NCI-H146 treated with DMSO at 0.1 percent for 48 hours (cell line): ENCODE measurements at regions not wholly inside any gene's neighbourhood (a gene's known extent, or its start where the extent isn't known, plus 50 kb on each side); places are given as distances from the start of the nearest gene placed in this dataset.
A peak's percentile ranks its signal among the peaks of the same experiment; 100 is the strongest.

ENCODE experiments used
- DNase-seq: peaks from one replicate; lab custom pipeline; 2025; ENCODE audit not compliant: unreplicated experiment; lab: John Stamatoyannopoulos, UW

DNA sequence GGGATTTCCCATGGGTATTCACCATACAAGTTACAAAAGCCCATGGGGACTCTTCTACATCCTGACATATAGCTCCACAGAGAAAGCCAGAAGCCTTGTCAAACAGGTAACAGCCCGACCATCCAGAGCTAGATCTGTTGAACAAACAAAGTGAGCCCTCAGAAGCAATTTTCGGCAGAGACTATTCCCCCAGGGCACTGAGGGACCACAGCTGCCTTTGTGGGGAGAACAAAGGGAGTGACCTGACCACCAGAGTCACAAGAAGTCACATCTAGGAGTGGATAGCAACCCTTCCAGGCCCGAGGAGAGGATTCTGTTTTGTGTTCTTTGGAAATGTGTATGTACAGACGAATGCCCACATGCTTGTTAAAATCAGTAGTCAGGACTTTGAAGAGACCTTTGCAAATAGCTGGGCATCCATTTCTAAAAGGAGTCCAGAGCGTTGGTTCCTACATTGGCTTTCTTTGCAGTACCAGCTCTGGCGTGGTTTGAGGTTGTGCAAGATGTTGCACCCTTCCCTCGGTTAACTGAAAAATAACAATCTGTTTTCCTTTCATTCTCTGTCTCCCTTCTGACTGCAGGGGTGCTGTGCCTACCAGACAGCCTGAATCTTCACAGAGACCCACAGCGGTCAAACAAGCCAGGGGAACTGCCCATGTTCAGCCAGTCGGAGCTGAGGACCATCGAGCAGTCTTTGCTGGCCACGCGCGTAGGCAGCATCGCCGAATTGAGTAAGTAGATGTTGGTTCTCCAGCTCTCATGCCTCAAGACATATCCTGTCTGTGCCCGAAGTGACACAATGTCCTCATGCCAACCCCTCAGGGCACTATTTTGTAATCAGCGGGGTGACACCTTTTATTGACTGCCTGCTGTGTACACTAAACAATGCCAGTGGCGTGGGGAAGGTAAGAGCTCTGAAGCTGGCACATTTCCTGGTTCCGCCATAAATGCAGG lies 165.4 kb upstream of the PWP1 start:
- DNase-seq: peak; percentile 78

DNA sequence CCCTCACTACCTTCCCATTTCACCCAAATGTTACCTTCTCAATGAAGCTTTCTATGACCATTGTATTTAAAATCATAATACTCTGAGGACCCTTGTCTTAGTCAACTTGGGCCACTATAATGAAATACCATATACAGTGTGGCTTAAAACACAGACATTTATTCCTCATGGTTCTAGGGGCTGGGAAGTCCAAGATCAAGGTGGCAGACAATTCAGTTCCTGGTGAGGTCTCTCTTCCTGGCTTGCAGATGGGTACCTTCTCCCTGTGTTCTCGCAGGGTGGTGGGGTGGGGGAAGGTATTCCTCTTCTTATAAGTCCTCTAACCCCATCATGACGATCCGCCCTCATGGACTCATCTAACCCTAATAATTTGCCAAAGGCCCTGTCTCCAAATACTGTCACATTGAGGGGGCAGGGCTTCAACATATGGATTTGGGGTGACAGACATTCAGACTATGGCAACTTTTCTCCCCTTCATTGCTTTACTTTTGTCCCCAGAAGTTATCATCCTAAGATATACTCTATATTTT lies 163.7 kb upstream of the PWP1 start:
- no peak for DNase-seq

DNA sequence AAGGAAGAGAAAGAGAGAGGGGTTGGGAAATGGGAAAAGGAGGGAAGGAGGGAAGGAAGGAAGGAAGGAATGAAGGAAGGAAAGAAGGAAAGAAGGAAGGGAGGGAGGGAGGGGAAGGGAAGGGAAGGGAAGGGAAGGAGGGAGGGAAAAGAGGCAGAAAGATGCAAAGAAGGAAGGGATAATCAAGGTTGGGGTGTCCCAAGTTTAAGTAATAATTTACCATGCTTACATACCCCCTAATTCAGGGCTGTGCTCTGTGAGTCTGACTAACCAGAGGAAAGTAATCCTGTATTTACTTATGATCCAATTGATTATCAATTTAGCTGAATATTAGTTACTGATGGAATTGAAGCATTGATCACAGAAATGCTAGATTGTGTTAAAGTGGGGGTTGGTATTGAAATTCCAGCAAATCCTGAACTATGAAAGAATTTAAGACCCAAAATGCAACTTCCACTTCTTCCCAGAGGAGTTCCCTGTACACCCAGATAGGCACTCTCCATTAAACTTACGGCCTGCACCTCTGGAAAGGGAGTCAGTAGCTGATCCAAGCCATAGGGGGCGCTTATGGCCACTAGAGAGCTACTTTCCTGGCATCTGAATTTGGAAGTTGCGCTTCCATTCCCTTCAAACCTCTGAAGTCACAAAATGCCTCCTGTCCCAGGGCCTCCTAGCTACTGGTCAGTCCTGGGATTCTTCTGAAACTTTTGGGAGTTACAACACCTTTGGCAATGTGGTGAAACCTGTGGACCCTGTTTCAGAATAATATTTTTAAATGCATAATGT lies 162.7 kb upstream of the PWP1 start:
- DNase-seq: peak; percentile 11

DNA sequence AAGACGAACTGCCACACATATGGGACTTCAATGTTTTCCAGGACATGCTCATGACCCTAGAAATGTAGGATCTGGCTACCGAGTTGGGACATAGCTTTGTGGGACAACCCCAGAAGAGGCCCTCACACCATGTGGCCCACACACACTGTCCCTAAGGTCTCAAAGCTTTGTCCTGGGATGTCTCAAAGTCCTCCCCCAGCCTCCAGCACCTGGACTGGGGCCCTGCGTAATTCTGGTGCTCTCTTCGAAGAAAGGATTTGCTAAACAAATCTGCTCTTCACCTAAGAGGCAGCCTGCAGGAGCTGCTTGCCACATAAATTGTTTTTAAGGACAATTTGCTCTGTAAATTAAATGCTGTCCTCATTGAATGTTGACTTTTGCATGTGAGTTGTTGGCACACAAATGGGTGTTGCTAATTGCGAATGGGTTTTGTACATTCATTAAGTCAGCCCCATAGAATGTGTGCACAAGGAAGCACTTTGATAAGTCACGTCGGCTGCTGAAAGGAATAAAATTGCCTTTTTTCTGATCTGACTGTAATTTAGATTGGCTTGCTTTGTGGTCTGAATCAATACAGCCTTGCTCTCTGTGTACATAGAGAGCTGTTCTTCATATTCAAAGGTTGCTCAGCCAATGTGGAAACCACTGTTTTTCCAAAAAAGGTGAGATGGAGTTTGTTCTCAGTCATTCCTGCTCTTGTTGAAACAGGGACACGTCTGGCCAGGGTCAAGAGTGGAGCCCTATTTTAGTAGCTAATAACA lies 161.6 kb upstream of the PWP1 start:
- peak; percentile 96 for DNase-seq

DNA sequence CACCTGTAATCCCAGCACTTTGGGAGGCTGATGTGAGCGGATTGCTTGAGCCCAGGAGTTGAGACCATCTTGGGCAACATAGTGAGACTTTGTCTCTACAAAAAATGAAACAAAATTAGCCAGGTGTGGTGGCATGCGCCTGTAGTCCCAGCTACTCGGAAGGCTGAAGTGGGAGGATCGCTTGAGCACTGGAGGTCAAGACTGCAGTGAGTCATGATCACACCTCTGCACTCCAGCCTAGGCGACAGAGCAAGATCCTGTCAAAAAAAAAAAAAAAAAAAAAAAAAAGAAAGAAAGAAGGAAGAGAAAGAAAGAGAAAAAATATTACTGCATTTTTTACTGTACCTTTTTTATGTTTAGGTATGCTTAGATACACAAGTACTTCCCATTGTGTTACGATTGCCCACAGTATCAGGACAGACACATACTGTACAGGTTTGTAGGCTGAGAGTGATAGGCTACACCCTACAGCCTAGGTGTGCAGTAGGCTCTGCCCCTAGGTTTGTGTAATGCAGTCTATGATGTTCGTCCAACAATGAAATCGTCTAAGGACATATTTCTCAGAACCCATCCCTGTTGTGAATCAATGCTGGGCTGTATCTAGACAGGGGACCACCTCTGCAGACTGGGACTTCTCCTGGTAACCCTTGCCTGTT lies 160.4 kb upstream of the PWP1 start:
- no peak for DNase-seq

DNA sequence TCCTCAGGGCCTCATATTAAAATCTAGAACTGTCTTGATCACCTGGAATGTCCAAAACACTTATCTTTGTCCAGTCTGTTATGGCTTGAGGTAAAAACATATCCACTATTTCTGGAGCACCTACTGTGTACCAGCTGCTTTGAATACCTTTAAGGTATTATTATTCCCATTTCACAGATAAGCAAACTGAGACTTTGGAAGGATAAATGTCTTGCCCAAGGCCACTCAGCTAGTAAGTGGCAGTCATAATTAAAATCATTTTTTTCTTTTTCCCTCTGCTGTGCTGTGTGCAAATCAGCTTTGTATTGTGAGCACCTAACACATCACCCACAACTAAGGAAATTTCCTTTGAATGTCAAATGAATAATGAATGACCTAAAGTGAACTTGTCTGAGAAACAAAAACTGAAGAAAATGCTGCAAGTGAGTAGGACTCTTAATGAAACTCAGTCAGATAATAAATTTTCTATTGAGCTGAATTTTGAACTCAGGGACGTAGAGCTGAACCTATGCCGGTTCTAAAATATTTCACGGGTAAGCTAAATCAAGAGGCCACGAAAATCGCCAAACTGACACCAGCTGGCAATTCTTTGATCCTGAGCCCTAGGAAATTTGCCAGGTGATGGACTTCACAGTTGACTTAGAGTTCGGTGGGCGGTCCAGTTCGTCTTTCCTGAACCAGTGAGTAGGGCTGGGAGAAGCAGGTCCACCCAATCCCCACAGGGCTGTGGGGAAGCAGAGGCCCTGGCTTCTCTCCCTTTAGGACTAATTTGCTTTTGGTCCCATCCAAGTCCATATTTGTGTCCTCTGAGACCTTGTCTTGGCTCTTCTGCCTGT lies 159.7 kb upstream of the PWP1 start:
- no peak for DNase-seq

DNA sequence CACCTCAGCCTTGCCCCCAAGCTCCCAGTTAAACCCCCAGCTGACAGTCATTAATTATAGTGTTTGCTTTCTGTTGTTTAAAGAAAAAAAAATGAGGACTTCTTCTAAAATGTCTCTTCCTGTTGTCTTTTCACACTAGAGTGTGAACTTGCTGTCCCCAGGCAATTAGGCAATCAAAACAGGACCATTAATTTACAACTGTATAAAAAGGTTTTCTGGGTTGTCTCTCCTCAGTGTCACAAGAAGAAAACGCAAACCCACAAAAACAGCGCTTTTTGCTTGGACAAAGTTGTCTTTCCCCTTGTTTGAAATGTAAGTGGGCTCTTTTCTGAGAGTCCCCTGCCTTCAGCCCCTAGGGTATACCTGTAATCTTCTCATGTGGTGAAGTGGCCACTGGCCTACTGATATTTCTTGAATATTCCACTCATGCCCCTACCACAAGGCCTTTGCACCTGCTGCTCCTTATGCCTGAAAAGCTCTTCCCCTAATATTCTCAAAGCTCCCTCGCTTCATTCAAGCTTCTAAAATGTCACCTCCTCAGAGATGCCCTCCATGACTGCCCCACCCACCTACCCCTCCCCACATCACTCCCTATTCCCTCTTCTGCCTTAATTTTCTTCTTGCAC lies 158.9 kb upstream of the PWP1 start:
- peak; percentile 34 for DNase-seq

DNA sequence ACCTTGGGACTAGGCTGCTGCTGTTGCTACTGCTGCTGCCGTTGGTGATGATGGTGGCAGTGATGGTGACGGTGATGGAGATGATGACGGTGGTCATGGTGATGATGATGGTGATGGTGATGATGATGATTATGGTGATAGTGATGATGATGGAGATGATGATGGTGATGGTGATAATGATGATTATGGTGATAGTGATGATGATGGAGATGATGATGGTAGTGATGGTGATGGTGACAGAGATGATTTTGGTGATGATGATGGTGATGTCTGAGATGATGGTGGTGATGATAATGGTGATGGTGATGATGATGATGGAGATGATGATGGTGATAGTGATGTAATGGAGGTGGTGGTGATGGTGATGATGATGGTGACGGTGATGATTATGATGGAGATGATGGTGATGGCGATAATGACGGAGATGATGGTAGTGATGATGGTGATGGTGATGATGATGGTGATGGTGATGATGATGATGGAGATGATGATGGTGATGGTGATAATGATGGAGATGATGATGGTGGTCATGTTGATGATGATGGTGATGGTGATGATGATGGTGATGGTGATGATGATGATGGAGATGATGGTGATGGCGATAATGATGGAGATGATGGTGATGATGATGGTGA lies 156.8 kb upstream of the PWP1 start:
- no peak for DNase-seq

DNA sequence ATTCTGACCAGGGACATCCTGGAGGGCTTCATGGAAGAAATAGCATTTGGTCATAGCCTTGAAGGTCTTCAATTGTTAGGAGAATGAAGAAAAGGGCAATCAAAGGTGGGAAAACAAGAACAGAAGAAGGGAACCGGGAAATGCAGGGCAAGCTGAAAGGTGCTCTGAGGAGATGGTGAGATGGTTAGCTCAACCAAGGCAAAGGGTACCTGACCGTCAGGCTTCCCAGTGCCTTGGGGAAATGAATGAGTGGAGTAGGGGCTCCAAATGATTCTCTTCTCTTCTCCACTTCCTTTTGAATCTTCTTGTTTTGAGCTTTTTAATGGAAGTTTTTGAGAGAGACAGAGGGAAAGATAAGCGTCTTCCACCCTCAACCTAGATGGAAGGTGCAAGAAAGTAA lies 155.6 kb upstream of the PWP1 start:
- DNase-seq: no peak

DNA sequence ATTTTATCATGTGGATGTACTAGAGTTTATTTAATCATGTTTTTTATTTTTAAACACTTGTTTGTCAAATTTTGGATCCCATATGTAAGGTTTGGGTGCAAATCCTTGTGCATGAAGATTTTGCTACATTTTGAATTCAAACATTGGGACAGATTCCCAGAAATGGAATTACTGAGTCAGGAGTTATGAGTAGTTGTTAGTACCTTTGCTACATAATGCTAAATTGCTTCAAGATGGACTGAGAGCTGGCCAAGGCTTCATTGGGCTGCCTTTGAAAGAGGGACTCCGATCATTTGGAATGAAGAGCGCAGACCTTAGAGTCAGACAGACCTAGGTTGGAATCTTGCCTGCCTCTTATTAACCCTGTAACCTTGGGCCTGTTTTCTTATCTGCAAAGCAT lies 154.9 kb upstream of the PWP1 start:
- DNase-seq: no peak

DNA sequence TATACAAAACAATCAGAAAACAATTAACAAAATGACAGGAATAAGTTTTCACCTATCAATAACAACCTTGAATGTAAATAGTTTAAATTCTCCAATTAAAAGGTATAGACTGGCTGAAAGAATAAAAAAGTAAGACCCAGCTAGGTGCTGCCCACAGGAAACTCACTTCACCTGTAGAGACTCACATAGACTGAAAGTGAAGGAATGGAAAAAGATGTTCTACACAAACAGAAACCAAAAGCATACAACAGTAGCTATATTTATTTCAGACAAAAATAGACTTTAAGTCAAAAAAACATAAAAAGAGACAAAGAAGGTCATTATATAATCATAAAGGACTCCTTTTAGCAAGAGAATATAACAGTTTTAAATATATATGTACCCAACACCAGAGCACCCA lies 152.4 kb upstream of the PWP1 start:
- no peak for DNase-seq

DNA sequence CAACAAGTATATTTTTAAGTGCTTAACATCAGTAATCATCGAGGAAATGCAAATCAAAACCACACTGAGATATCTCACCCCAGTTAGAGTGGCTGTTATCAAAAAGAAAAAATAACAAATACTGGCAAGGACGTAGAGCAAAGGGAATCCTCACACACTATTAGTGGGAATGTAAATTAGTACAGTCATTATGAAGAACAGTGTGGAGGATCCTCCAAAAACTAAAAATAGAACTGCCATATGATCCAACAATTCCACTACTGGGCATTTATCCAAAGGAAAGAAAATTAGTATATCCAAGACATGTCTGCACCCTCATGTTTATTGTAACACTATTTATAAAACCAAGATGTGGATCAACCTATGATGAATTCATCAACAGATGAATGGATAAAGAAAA lies 149.0 kb upstream of the PWP1 start:
- DNase-seq: no peak

DNA sequence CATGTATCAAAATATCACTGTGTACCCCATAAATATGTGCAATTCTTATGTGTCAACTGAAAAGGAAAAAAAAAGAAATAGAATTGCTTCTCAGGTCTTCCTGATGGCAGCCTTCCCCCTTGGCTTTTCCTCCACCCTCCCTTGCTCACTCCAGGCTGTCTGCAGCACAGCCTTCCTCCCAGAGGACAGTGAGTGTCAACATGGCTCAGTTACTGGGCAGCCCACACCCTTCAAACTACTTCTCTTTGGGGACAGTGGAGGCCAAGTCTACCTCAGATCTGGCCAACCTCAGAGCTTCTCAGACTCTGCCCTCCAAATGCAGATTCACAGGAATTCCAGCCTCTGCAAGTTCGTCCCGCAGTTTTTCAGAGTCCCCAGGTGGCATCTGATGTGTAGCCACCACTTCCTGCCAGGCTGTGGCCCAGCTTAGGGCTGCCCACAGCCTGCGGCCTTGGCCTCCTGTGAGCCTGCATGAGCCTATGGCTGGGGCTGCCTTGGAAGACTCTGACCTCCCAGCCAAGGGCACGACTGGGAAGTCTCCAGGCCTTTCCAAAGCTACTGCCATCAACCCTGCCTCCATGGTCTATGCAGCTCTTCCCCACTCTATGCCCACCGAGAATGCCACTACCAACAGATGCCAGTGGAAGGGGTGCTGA lies 148.0 kb upstream of the PWP1 start:
- no peak for DNase-seq

DNA sequence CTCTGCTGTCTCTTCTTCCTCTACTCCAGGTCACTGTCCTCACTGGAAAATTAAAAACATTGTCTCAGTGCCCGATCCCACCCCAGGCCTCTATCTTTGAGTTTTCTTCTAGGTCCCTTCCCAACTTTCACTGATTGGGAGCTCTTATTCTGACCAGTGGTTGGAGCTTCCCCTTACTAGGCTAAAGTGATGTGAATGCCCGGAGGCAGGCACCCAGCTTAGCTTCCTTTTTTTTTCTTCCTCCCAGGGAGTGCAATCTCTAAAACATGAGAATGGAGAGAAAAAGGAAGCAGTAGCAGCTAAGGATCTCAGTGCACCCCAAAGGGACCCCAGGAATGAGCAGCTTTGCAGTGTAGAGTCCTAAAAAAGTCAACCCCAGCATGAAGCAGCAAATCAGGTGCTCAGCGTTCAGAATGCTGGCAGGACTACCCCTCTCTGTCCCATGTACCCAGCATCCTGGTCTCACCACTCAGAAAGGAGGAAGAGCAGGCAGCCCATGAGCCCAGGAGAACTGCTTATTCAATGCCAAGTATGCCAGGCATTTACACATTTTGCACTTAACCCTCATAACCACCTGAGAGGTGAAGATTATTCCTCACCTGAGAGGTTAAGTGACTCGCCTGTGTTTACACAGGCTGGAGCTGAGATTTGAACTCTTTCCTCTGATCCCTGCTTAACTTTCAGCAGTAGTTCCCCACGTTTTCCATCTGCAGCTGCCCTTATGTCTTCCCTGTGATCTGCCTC lies 146.2 kb upstream of the PWP1 start:
- DNase-seq: no peak

DNA sequence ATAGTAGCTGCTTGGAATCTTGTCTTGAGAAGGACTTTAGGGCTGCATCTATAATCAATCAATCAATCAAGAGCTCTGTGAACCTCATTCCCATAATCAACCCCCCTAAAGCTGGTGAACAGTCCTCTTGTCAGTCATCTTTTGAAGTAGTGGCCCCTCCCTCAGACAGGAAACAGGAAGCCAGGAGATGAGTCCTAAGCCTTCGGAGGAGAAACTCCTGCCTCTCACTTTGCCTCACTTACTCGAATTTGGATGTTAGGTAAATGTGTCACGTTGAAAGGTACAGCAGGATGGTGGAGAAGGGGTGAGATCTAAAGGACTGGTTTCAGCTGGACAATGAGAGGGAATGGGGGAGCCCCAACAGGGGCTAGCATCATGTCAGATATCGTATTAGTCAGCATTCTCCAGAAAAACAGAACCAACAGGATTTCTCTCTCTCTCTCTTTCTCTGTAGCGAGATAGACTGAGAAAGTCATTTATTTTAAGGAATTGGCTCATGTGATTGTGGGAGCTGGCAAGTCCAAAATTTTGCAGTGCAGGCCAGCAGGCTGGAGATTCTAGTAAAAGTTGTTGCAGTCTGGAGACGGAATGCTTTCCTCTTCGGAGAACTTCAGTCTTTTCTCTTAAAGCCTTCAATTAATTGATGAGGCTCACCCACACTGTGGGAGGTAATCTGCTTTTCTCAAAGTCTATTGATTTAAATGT lies 144.4 kb upstream of the PWP1 start:
- DNase-seq: no peak

DNA sequence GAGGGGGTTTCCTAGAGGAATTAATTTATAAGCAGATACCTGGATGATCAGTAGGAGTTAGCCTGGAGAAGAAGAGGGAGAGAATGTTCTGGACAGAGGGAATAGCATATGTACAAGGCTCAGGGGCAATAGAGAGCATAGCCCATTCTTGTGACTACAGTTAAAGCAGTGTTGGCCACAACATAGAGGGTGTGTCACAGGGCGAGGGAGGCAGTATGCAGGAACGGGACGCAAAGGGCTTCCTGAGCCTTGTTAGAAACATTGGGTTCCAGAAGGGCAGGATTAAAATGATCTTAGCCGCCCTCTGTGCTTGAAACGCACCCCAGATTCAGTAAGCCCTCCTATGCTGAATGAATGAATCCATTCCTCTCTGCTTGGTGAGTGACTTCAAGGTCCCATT lies 142.2 kb upstream of the PWP1 start:
- no peak for DNase-seq

DNA sequence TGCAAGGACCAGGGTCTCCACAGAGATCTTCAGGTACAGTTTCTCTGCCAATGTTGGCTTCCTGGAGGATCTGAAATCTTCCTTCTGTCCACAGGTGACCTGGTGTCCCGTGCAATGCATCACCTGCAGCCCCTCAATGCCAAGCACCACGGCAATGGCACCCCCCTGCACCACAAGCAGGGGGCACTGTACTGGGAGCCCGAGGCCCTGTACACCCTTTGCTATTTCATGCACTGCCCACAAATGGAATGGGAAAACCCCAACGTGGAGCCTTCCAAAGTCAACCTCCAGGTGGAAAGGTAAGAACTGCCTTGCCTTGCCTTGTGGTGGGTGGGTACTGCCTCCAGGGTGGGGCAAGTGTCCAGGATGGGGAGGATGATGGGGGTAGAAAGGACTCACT lies 141.8 kb upstream of the PWP1 start:
- no peak for DNase-seq
